GM12875 (cell line): ENCODE measurements at regions not wholly inside any gene's neighbourhood (a gene's known extent, or its start where the extent isn't known, plus 50 kb on each side); places are given as distances from the start of the nearest gene placed in this dataset.

Experiments used
- H3K4me3 ChIP-seq: one replicate; pipeline ENCODE4 v1.5.1; 2011; ENCODE audit warnings: low read depth, low read length, control low read depth
- CTCF ChIP-seq: IDR thresholded peaks from 2 replicates; pipeline ENCODE4 v1.5.1; 2011; ENCODE audit warnings: low read depth, mild to moderate bottlenecking, control low read depth, inconsistent platforms, low read length, moderate library complexity, borderline replicate concordance; ENCODE audit not compliant: insufficient read depth

- no peak for TF ChIP-seq CTCF
- no peak overlapping the region for H3K4me3 ChIP-seq
Observed at GRCh38 chr1:229022595-229023333, 248.1 kb upstream of the RAB4A start.

- H3K4me3 ChIP-seq, result no peak overlapping the region
- TF ChIP-seq CTCF, result no peak
Observed at GRCh38 chr1:229023651-229024300, 247.1 kb upstream of the RAB4A start.

GRCh38 chr1:229024528-229025130, 246.3 kb upstream of the RAB4A start:
- no peak for TF ChIP-seq CTCF

GRCh38 chr1:229025576-229025975, 245.3 kb upstream of the RAB4A start:
- TF ChIP-seq CTCF, result no peak
- no peak overlapping the region for H3K4me3 ChIP-seq

More at GRCh38 chr1:229024528-229025130, 246.3 kb upstream of the RAB4A start:
- no peak overlapping the region for H3K4me3 ChIP-seq

GRCh38 chr1:229027158-229027557, 243.8 kb upstream of the RAB4A start:
- TF ChIP-seq CTCF, result no peak
- no peak overlapping the region for H3K4me3 ChIP-seq

- H3K4me3 ChIP-seq, result no peak overlapping the region
- TF ChIP-seq CTCF, result no peak
Observed at GRCh38 chr1:229027622-229028182, 243.2 kb upstream of the RAB4A start.
